BLaER1 treated with 17β-estradiol and CSF1 and Interleukin-3, amounts not matched to agents 10 nM and 100 nM (cell line): ENCODE measurements at regions not wholly inside any gene's neighbourhood (a gene's known extent, or its start where the extent isn't known, plus 50 kb on each side); places are given as distances from the start of the nearest gene placed in this dataset.

Experiments used
- H3K27ac ChIP-seq, 11 experiments: shearing (Covaris generic); formaldehyde crosslinking; 2 replicates each; pipeline ENCODE4 v1.8.1; 2022
- H3K27me3 ChIP-seq, 11 experiments: shearing (Covaris generic); formaldehyde crosslinking; 2 replicates each; pipeline ENCODE4 v1.8.1; 2022
- H3K36me3 ChIP-seq, 11 experiments: shearing (Covaris generic); formaldehyde crosslinking; 2 replicates each; pipeline ENCODE4 v1.8.1; 2022
- H3K4me1 ChIP-seq, 10 experiments: shearing (Covaris generic); formaldehyde crosslinking; 2 replicates each; pipeline ENCODE4 v1.8.1; 2022
- H3K4me2 ChIP-seq, 11 experiments: shearing (Covaris generic); formaldehyde crosslinking; 2 replicates each; pipeline ENCODE4 v1.8.1; 2022
- H3K4me3 ChIP-seq, 10 experiments: shearing (Covaris generic); formaldehyde crosslinking; 2 replicates each; pipeline ENCODE4 v1.8.1; 2022
- H3K9ac ChIP-seq, 11 experiments: shearing (Covaris generic); formaldehyde crosslinking; 2 replicates each; pipeline ENCODE4 v1.8.1; 2022
- H3K9me3 ChIP-seq, 11 experiments: shearing (Covaris generic); formaldehyde crosslinking; replicated peaks in 1 of 11; 2 replicates each; pipeline ENCODE4 v1.8.1; 2022
- H4K20me1 ChIP-seq, 11 experiments: shearing (Covaris generic); formaldehyde crosslinking; 2 replicates each; pipeline ENCODE4 v1.8.1; 2022
- Cebpa-rat ChIP-seq, 11 experiments: shearing (Covaris generic); IDR thresholded peaks; 2 replicates each; pipeline ENCODE4 v1.8.1; 2022

DNA sequence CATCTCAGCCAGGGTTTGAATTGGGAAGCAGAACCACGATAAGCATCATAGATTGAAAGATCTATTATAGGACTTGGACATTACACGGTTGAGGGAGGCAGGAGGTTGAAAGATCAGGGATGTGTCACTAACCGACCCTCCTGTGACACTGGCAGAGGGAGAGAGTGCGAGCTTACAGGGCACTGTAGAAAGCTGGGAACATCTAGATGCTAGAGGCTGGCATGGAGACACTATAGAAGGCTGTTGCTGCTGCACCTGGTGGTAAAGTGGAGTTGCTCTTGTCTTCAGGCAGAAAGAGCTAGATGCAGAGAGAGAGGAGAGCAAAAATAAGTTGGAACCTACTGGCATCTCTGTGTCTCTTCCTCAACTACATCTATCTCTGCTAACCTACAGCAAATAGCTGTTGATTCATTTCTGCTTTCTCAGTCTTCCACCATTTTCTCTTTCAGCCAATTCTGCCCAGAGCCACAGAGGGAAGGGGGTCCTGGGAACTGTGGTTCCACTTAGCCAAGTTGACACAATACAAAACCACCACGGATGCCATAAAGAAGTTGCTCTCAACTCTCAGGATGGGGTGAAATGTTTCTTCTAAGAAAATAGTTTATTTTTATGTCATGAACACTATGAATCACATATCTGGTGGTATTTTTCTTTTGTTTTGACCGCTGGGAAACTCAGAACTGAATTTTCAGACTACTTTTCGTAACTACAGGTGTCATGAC lies 155.9 kb downstream of the ZNF281 start:
- no peaks in the 10 kb centered on the region for H3K27me3 ChIP-seq
- H4K20me1 ChIP-seq, result no peaks in the 10 kb centered on the region
- H3K4me3 ChIP-seq, result no peak overlapping the region
- no peak for TF ChIP-seq Cebpa-rat (IDR thresholded peaks at IDR 0.05)
- H3K9ac ChIP-seq, result no peak overlapping the region
- H3K4me1 ChIP-seq, result peaks cover 0 to 20% (median 11%) of the 10 kb centered on the region in 10 experiments; a peak in 13 of 20 replicates
- H3K4me2 ChIP-seq, result peak overlapping the region in 6 of 11 experiments; percentile 3 to 54 (median 34); a peak in 6 of 22 replicates
- peak overlapping the region in 3 of 11 experiments; percentile 13 to 42 (median 24); a peak in 4 of 22 replicates for H3K27ac ChIP-seq
- no peaks in the 10 kb centered on the region for H3K9me3 ChIP-seq
- H3K36me3 ChIP-seq, result no peaks in the 10 kb centered on the region

DNA sequence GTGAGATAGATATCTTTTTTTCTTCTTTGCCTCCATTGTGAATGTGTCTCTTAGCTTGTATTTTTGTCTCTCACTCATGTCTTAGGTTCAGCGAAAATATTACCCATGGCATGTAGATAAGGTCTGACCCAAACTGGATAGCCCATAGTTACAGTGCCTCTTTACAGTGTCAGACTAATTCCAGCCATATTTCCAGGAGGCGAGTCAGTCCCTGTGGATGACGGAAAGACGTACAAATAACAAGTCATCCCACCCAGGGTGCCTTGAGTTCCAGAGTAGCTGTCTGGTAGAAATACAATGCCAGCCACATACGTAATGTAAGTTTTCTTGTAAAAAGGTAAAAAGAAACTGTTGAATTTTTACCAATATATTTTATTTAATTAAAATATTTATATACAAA lies 157.3 kb downstream of the ZNF281 start:
- H3K4me1 ChIP-seq, result peaks cover 0 to 20% (median 11%) of the 10 kb centered on the region in 10 experiments; a peak in 13 of 20 replicates

DNA sequence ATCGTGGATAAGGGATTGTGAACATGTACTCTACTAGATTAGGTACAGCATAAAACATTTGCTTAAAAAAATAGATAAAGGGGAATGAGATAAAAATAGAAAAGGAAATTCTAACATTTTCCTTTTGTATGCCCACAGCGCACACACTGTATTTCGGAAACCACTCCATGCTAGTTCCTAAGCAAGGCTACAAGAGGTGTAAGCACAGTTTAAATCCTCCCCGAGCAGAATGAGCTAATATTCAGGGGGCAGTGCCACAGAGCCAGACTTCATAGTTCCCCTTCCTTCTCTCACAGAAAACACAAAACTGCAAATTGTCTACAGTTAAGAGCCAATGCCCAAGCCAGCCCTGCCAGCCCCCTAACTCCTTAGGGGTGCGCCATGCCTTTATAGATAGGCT lies 159.4 kb downstream of the ZNF281 start:
- no peak overlapping the region for H3K9ac ChIP-seq
- peaks cover 0 to 20% (median 11%) of the 10 kb centered on the region in 10 experiments; a peak in 13 of 20 replicates for H3K4me1 ChIP-seq
- no peaks in the 10 kb centered on the region for H3K9me3 ChIP-seq
- no peak overlapping the region for H3K27ac ChIP-seq
- no peaks in the 10 kb centered on the region for H4K20me1 ChIP-seq
- H3K36me3 ChIP-seq, result no peaks in the 10 kb centered on the region
- H3K4me2 ChIP-seq, result no peak overlapping the region
- no peaks in the 10 kb centered on the region for H3K27me3 ChIP-seq
- TF ChIP-seq Cebpa-rat (IDR thresholded peaks at IDR 0.05), result no peak
- no peak overlapping the region for H3K4me3 ChIP-seq

More for the DNA sequence above, 157.3 kb downstream of the ZNF281 start:
- H4K20me1 ChIP-seq, result no peaks in the 10 kb centered on the region
- H3K4me2 ChIP-seq, result no peak overlapping the region
- no peak overlapping the region for H3K4me3 ChIP-seq
- H3K9me3 ChIP-seq, result no peaks in the 10 kb centered on the region
- no peaks in the 10 kb centered on the region for H3K36me3 ChIP-seq
- H3K27ac ChIP-seq, result no peak overlapping the region
- TF ChIP-seq Cebpa-rat (IDR thresholded peaks at IDR 0.05), result no peak
- no peaks in the 10 kb centered on the region for H3K27me3 ChIP-seq
- H3K9ac ChIP-seq, result no peak overlapping the region

DNA sequence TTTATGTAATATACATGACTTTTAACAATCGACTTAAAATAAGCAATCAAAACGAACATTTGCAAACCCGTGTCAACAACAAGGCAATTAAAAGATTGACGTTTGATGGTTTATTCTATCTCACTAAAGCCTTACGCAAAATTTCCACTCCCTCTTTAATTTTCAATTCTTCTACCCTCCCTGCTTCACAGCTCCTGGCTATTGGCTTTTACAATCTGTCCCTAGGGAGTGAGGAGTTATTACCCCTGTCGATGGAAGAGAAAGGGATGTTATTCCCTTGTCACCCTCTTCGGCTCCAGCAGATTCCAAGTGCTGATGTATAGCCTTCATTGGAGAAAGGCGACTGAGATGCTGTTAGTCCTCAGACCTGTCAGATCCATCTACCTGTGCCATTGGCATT lies 161.3 kb downstream of the ZNF281 start:
- Histone ChIP-seq H3K4me1 (0 out of 20 replicates have a peak, but pooled peaks cover 0 to under 1% (median 0%) of the 10 kb centered on the region in 10 experiments), H3K27me3 (no peaks in the 10 kb centered on the region), H3K9ac (no peak overlapping the region), H3K36me3 (no peaks in the 10 kb centered on the region), H4K20me1 (no peaks in the 10 kb centered on the region), H3K27ac (no peak overlapping the region), H3K4me2 (no peak overlapping the region), H3K4me3 (no peak overlapping the region), H3K9me3 (no peaks in the 10 kb centered on the region)
- TF ChIP-seq Cebpa-rat (IDR thresholded peaks at IDR 0.05), result no peak

DNA sequence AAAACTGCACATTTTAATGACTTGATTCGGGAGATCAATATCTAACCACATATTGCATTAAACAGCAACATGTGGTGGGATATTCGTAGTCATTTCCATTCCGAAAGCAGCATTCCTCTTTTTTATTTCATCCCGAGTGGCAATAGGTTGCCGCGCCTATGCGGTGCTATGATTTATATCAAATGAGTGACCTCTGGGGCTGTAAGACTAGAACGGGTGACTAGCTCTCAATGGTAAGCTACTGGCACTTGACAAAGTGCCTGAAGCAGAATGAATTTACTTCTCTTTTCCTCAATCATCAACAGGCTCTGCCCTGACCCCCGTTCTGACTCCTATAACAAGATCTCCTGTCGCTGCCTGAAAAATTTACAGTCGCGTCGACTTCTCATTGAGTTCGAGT lies 162.3 kb downstream of the ZNF281 start:
- Histone ChIP-seq H3K4me1 (peaks cover 0 to 8% (median 6%) of the 10 kb centered on the region in 10 experiments; a peak in 13 of 20 replicates), H3K4me2 (no peak overlapping the region), H3K27ac (no peak overlapping the region), H3K27me3 (no peaks in the 10 kb centered on the region), H3K9ac (no peak overlapping the region), H3K4me3 (no peak overlapping the region), H4K20me1 (no peaks in the 10 kb centered on the region), H3K36me3 (no peaks in the 10 kb centered on the region), H3K9me3 (no peaks in the 10 kb centered on the region)
- TF ChIP-seq Cebpa-rat (IDR thresholded peaks at IDR 0.05), result no peak

DNA sequence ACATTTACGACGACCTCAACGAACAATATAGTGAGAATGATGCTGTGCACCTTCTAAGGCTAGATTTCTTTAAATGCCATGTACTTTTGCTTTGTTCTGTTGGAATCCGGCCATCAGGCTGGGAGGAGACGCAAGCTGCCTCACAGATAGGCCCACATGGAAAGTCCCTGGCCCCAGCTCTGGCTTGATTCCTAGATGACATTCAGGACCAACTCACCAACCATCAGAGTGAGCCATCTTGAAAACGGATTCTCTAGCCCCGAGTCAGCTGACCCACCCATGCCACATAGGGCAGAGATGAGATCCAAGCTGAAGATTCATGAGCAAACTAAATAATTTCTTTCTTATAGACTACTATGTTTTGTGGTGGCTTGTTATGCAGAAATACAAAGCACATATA lies 164.4 kb downstream of the ZNF281 start:
- no peak overlapping the region for H3K4me3 ChIP-seq
- no peaks in the 10 kb centered on the region for H3K27me3 ChIP-seq
- no peak overlapping the region for H3K9ac ChIP-seq
- no peaks in the 10 kb centered on the region for H3K9me3 ChIP-seq
- no peak overlapping the region for H3K4me2 ChIP-seq
- TF ChIP-seq Cebpa-rat (IDR thresholded peaks at IDR 0.05), result no peak
- H3K36me3 ChIP-seq, result no peaks in the 10 kb centered on the region
- H3K27ac ChIP-seq, result no peak overlapping the region
- no peaks in the 10 kb centered on the region for H4K20me1 ChIP-seq
- peaks cover 8 to 23% (median 15%) of the 10 kb centered on the region in 10 experiments; a peak in 16 of 20 replicates for H3K4me1 ChIP-seq

DNA sequence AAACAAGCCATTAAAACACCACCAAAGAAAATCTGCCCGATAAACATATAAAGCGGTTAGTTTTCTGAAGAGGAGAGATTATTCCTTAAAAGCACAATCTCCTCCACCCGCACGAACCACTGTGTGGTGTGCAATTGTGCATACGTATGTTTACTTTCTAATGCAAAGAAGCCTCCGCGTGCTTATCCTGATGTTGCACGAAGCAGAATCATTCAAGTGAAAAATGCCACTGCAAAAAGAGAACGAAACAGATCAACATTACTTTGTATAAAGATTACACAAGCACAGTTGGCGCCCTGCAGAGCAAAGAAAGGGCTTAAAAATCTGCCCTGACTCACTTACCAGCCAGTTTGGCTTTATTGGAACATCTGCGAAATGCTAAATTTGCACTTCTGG lies 166.8 kb downstream of the ZNF281 start:
- H3K9me3 ChIP-seq, result no peaks in the 10 kb centered on the region
- H3K4me3 ChIP-seq, result no peak overlapping the region
- H3K27me3 ChIP-seq, result no peaks in the 10 kb centered on the region
- no peak overlapping the region for H3K9ac ChIP-seq
- no peak for TF ChIP-seq Cebpa-rat (IDR thresholded peaks at IDR 0.05)
- H3K4me1 ChIP-seq, result peaks cover 16 to 32% (median 23%) of the 10 kb centered on the region in 10 experiments; a peak in 19 of 20 replicates
- H3K36me3 ChIP-seq, result no peaks in the 10 kb centered on the region
- H3K27ac ChIP-seq, result no peak overlapping the region
- H3K4me2 ChIP-seq, result peak overlapping the region in 10 of 11 experiments; percentile 15 to 54 (median 40); a peak in 17 of 22 replicates
- H4K20me1 ChIP-seq, result no peaks in the 10 kb centered on the region

DNA sequence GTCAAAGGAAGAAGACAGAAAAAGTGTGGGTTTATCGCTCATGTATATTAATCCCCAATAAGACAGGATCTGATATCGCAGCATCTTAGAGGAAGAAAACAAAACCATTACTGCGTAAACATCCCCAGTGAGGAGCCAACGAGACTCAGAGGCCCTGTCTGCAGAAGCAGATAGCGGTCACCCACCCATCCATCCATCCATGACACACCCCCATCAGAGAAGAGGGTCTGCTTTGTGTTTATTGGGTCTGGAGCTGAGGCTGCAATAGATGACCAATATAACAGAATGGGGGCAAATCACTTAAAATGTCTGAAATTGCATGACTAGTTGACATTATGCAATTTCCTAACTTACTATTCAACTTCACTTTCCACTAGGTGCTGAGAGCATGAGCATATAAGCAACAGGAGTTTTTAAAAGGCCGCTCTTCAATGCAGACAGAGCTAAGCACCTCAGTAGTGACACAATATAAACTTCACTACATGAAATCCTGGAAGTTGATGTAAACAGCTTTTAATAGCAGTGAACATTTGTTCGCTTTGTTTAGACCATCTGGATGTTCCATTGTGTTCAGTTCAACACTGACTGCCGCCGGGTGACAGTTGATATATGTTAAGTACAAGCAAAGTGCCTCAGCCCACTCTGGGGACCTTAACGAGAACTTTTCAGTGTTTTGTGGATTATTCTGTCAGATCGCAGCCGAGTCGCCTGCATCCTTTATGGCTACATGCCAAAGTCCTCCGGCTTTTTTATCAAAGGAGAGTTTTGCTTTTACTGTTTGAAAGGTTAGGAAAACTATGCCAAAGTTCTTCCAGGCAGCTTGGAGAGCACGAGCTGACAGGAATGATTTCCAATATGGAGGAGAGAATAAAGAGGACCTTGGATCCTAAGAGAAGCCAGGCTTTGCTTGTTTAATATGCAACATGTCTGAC lies 167.5 kb downstream of the ZNF281 start:
- no peak overlapping the region for H3K4me3 ChIP-seq
- no peaks in the 10 kb centered on the region for H3K36me3 ChIP-seq
- peaks cover 16 to 35% (median 24%) of the 10 kb centered on the region in 10 experiments; a peak in 19 of 20 replicates for H3K4me1 ChIP-seq
- no peaks in the 10 kb centered on the region for H3K27me3 ChIP-seq
- H3K9ac ChIP-seq, result no peak overlapping the region
- no peaks in the 10 kb centered on the region for H4K20me1 ChIP-seq
- no peaks in the 10 kb centered on the region for H3K9me3 ChIP-seq
- peak overlapping the region; percentile 15 to 54 (median 41) for H3K4me2 ChIP-seq
- H3K27ac ChIP-seq, result no peak overlapping the region
- TF ChIP-seq Cebpa-rat (IDR thresholded peaks at IDR 0.05), result no peak

DNA sequence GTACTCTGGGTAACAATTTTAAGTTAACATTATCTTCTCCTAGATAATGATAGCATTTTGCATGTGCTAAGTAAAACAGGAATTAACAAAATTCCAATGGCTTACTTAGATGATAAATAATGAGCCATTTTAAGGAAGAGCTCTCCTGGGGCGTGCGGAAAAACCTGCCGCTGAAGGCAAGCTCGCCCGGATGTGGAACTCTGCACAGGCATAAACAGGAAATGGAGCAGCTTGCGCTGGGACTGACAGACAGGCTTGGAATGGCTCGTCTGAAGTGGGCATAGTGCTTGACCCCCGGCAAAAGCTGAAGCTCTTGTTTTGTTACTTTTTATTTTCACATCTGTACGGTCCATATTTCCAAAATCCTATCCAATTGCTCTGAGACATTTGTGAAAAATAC lies 169.2 kb downstream of the ZNF281 start:
- no peak overlapping the region for H3K4me3 ChIP-seq
- H3K27me3 ChIP-seq, result no peaks in the 10 kb centered on the region
- H3K4me2 ChIP-seq, result peak overlapping the region in 6 of 11 experiments; percentile 1 to 62 (median 22); a peak in 9 of 22 replicates
- no peak for TF ChIP-seq Cebpa-rat (IDR thresholded peaks at IDR 0.05)
- no peak overlapping the region; a peak in 2 of 22 replicates for H3K27ac ChIP-seq
- H4K20me1 ChIP-seq, result no peaks in the 10 kb centered on the region
- H3K36me3 ChIP-seq, result no peaks in the 10 kb centered on the region
- no peaks in the 10 kb centered on the region for H3K9me3 ChIP-seq
- H3K9ac ChIP-seq, result no peak overlapping the region
- H3K4me1 ChIP-seq, result peaks cover 16 to 35% (median 24%) of the 10 kb centered on the region in 10 experiments; a peak in 19 of 20 replicates
